Fibroblast of pulmonary artery (primary cell): ENCODE measurements at regions not wholly inside any gene's neighbourhood (a gene's known extent, or its start where the extent isn't known, plus 50 kb on each side); places are given as distances from the start of the nearest gene placed in this dataset.

Experiments
- DNase-seq: peaks from one replicate; pipeline ENCODE4 v3.0.0-alpha.2; 2010; ENCODE audit warnings: low read depth
- H3K4me3 ChIP-seq: replicated peaks from 2 replicates; pipeline ENCODE4 v1.5.1; 2011; ENCODE audit warnings: low read depth, mild to moderate bottlenecking, control low read depth, low read length, moderate library complexity
- TF ChIP-seq, protein P1 (sequence below): IDR thresholded peaks from 2 replicates; pipeline ENCODE4 v1.5.1; 2011; ENCODE audit warnings: mild to moderate bottlenecking, control low read depth, low read length, inconsistent platforms; ENCODE audit errors: missing control alignments

DNA sequence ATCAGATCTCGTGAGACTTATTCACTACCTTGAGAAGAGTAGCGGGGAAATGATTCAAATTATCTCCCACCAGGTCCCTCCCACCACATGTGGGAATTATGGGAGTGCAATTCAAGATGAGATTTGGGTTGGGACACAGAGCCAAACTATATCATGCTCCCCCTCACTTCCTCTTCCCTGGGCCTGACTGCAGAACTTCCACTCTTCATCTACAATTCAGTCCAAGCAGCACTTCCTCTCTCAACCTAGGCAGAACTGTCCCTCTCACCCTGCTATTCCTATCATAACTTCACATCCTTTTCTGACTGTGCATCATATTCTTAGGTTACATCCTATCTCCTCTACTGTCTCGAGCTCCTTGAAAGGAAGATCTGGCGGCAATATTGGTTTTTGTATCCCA, 184.0 kb upstream of the HDDC2 start:
- TF ChIP-seq, protein P1, sequence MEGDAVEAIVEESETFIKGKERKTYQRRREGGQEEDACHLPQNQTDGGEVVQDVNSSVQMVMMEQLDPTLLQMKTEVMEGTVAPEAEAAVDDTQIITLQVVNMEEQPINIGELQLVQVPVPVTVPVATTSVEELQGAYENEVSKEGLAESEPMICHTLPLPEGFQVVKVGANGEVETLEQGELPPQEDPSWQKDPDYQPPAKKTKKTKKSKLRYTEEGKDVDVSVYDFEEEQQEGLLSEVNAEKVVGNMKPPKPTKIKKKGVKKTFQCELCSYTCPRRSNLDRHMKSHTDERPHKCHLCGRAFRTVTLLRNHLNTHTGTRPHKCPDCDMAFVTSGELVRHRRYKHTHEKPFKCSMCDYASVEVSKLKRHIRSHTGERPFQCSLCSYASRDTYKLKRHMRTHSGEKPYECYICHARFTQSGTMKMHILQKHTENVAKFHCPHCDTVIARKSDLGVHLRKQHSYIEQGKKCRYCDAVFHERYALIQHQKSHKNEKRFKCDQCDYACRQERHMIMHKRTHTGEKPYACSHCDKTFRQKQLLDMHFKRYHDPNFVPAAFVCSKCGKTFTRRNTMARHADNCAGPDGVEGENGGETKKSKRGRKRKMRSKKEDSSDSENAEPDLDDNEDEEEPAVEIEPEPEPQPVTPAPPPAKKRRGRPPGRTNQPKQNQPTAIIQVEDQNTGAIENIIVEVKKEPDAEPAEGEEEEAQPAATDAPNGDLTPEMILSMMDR = no peak
- no peak for DNase-seq
- no peak overlapping the region for H3K4me3 ChIP-seq

DNA sequence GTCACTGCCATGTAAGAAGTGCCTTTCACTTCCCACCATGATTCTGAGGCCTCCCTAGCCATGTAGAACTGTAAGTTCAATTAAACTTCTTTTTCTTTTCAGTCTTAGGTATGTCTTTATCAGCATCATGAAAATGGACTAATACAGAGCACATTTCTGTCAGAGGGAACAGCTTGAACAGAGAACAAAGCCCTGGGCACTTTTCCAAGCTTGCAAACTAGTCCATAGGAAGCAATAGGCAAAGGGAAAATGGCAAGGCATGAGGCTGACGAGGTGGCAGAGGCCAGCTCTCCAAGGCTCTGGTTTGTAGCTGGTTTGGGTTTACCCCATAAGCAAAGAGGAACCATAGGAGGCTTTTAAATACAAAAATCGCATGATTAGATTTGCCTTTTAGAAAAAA, 185.1 kb upstream of the HDDC2 start:
- TF ChIP-seq, protein P1 = no peak
- peak; percentile 46 for DNase-seq
- no peak overlapping the region for H3K4me3 ChIP-seq

DNA sequence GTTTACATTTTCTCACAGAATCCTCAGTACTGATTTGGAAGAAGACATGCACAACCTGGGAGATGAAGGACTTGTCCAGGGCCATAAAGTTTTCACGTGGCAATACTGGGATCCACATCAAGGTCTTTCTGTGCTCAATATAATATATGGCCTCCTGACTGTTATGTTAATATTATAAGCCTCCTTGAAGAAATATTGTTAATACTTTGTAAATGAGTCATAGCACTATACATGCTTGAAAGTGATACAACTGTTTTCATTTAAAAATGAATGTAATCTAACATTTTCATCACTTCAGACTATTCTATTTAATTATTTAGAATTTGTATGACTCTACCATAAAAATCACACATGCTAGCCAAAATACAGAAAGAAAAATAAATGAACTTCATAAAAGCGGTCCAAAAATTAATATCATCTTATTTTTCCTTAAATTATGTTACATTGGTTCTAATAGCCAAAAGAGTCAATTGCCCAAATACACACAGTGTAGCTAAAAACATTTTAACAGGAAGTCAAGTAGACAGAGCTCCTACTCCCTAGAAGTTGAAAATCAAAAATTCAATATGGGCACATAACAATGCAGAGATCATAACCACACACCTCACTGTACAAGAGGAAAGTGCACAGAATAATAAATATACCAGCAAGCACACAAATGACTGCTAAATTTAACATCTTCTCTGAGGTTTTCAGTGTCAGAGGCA, 188.0 kb upstream of the HDDC2 start:
- TF ChIP-seq, protein P1 = no peak
- H3K4me3 ChIP-seq = no peak overlapping the region
- no peak for DNase-seq

DNA sequence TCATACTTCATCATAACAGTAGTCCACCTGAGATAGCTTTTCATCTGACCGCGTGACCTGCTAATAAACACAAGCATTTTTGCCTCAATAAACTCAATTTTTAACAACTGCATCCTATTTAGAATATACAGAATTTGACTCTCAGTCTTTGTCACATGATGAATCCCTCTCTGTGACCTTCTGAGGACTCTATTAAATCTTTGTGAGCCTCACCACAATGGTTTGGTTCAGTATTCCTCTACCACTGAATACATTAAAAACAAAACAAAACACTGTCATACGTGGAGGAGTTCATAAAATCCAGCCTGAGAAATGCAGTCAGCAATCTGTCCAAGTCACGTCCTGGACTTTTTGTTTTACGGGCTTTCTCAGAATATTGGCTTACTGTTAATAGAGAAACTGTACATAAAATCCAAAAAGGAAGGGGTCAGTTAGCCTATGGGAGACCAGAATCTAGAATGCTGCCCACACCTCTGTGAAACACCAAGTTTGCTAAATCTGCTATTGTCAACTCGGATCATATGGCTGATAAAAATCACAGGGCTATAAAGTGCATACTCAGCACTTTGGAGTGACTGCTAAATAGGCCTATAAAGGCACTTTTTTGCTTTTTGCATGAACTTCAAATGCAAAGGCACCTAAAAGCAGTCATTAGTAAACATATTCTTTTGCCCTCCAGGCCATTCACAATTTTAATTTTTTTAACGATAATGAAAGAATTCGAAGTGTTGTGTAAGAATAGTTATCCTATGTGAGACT, 190.3 kb upstream of the HDDC2 start:
- no peak for DNase-seq
- TF ChIP-seq, protein P1 = no peak
- no peak overlapping the region for H3K4me3 ChIP-seq

DNA sequence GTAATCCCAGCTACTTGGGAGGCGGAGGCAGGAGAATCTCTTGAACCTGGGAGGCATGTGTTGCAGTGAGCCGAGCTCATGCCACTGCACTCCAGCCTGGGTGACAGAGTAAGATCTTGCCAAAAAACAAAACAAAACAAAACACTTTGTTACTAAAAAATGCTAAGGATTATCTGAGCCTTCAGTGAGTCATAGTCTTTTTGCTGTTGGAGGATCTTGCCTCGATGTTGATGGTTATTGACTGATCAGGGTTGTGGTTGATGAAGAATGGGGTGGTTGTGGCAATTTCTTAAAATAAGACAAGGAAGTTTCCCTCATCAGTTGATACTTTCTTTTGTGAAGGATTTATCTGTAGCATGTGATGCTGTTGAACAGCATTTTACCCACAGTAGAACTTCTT, 196.8 kb upstream of the HDDC2 start:
- TF ChIP-seq, protein P1 = no peak
- H3K4me3 ChIP-seq = no peak overlapping the region
- no peak for DNase-seq

DNA sequence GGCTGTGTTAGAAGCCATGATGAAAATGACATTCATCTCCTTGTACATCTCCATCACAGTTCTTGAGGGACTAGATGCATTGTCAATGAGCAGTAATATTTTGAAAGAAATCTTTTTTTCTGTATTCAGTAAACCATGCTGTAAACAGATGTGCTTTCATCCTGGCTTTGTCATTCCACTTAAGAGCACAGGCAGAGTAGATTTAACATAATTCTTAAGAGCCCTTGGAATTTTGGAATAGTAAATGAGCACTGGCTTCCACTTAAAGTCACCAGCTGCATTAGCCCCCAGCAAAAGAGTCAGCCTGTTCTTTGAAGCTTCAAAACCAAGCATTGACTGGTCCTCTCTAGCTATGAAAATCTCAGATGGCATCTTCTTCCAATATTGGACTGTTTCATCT, 197.8 kb upstream of the HDDC2 start:
- no peak for DNase-seq
- TF ChIP-seq, protein P1 = no peak
- H3K4me3 ChIP-seq = no peak overlapping the region
